Suprapubic skin (tissue), 4 donors: ENCODE measurements at regions not wholly inside any gene's neighbourhood (a gene's known extent, or its start where the extent isn't known, plus 50 kb on each side); places are given as distances from the start of the nearest gene placed in this dataset.

ENCODE experiments used
- EP300 ChIP-seq: sonication (generic); formaldehyde crosslinking; IDR thresholded peaks from one replicate; pipeline ENCODE4 v1.6.1; 2017; ENCODE audit warnings: antibody characterized with exemption
- POLR2A ChIP-seq, 2 donors: fragments of 450-650 bp; IDR thresholded peaks; one replicate each; pipeline ENCODE4 v1.6.1; 2017; ENCODE audit warnings: antibody characterized with exemption in 2 of 2, mild to moderate bottlenecking in 2 of 2, moderate library complexity in 2 of 2
- POLR2AphosphoS5 ChIP-seq, 3 donors: sonication (generic); formaldehyde crosslinking; IDR thresholded peaks; one replicate each; pipeline ENCODE4 v1.6.1; 2017; ENCODE audit warnings: antibody characterized with exemption in 3 of 3
- TF ChIP-seq, protein P1 (sequence below), 2 donors: fragments of 200-600 bp in 1 of 2; fragments of 450-650 bp in 1 of 2; sonication (generic) in 1 of 2; IDR thresholded peaks; one replicate each; pipeline ENCODE4 v1.5.1; 2016 to 2019; ENCODE audit warnings: antibody characterized with exemption in 2 of 2, mild to moderate bottlenecking in 1 of 2, moderate library complexity in 1 of 2

DNA sequence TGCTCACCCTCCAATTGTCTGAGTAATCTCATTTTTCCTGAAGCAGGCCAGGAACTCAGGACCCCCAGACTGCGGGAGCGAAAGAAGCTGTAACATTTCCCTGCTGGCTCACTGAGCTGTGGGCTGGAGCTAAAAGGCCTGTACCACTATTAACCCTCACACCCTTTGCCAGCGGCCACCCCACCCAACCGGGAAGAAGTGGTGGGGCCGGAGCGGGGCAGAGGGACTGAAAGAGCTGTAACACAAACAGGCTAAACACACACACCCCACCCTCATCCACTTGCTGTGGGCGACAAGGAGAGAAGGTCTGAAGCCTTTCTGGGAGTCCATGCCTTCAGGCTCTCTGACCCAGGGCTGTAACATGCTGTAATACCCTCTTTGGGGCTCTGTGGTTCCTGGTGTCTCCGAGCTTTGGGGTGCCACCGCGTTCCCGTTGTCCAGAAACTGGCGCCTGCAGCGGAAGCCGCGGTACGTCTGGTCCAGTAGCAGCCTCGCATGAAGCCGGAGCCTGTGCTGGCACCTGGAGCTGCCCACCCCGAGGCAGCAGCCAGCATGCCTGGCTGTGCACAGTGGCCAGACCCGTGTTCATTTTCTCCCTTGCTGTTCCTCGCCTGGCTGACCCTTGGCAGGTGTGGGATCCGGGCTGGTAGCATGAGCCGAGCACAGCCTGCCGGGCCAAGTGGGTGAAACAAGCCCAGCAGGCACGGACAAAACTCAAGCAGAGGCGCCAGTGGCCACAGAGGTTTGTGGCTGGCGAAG is 345.5 kb upstream of the MGAT4C start:
- no peak for TF ChIP-seq POLR2A (IDR thresholded peaks at IDR 0.05)
- TF ChIP-seq, protein P1, sequence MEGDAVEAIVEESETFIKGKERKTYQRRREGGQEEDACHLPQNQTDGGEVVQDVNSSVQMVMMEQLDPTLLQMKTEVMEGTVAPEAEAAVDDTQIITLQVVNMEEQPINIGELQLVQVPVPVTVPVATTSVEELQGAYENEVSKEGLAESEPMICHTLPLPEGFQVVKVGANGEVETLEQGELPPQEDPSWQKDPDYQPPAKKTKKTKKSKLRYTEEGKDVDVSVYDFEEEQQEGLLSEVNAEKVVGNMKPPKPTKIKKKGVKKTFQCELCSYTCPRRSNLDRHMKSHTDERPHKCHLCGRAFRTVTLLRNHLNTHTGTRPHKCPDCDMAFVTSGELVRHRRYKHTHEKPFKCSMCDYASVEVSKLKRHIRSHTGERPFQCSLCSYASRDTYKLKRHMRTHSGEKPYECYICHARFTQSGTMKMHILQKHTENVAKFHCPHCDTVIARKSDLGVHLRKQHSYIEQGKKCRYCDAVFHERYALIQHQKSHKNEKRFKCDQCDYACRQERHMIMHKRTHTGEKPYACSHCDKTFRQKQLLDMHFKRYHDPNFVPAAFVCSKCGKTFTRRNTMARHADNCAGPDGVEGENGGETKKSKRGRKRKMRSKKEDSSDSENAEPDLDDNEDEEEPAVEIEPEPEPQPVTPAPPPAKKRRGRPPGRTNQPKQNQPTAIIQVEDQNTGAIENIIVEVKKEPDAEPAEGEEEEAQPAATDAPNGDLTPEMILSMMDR (IDR thresholded peaks at IDR 0.05), result no peak
- no peak for TF ChIP-seq POLR2AphosphoS5 (IDR thresholded peaks at IDR 0.05)
- no peak for TF ChIP-seq EP300
